ENCODE measurements at regions not wholly inside any gene's neighbourhood (a gene's known extent, or its start where the extent isn't known, plus 50 kb on each side); places are given as distances from the start of the nearest gene placed in this dataset.
"Not testable (repeated sequence)": the region's sequence is repeated elsewhere in the genome, so short reads cannot be mapped to it uniquely, and the experiment has no call there.

GRCh38 chr18:66375391-66375790 is 228.5 kb downstream of the CDH19 start:
- not testable (repeated sequence) for TF ChIP-seq GABPA (IDR thresholded peaks at IDR 0.05; ENCODE audit: low read depth); CTCF (IDR thresholded peaks at IDR 0.05; ENCODE audit: insufficient read depth, low read length); POLR2AphosphoS5 (IDR thresholded peaks at IDR 0.05; ENCODE audit: low read depth); SPI1 (IDR thresholded peaks at IDR 0.05; ENCODE audit: borderline replicate concordance, low read depth); REST (IDR thresholded peaks at IDR 0.05; ENCODE audit: insufficient replicate concordance, low read depth)

Measured in HL-60 (cell line).